ENCODE measurements at regions not wholly inside any gene's neighbourhood (a gene's known extent, or its start where the extent isn't known, plus 50 kb on each side); places are given as distances from the start of the nearest gene placed in this dataset.

DNA sequence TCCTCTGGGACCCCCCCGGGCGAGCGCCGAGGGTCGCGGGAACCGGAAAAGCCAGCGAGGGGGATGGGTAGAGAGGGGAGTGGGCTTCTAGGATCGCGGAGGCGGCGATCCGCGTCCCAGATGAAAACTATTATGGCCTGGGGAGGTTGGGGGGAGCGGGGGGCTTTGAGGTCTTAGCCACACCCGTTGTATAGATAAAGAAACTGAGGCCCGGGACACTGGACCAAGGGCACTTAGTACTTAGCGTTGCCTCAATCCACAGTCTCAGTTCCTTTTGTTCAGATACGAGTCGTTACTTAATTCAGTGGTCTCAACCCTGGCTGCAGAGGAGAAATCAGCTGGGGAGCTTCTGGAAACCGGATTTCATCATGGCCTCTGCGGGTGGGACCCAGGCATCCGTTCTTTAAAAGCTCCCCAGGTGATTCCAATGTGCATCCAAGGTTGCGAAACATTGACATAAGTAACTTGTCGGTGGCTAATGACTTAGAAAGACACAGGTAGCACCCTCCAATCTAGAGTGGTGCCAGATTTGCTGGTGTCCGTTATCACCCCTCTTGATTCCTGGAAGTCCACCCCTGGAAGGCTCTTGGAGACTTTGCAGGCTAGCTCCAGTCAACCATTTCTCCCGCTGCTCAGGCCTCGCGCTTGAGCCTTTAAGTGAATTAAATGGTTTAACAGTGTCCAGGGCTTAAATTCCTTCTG, 90.7 kb downstream of the GEMIN8 start (continued):
- TF ChIP-seq BCL11B (tag by site-specific recombination; IDR thresholded peaks at IDR 0.05; ENCODE audit: low read depth): no peak
- TF ChIP-seq MEIS1 (CRISPR knock-in tag; IDR thresholded peaks at IDR 0.05; ENCODE audit: borderline replicate concordance): no peak
- TF ChIP-seq IKZF3 (tag by site-specific recombination; IDR thresholded peaks at IDR 0.05): peak; percentile 57; the same call in 1 of the 2 replicates
- no peak for TF ChIP-seq ZNF658 (tag by site-specific recombination; IDR thresholded peaks at IDR 0.05)
- TF ChIP-seq ZIC2 (tag by site-specific recombination; IDR thresholded peaks at IDR 0.05): peak; percentile 82
- no peak for TF ChIP-seq PRDM6 (tag by site-specific recombination; IDR thresholded peaks at IDR 0.05)
- no peak for TF ChIP-seq ZNF544 (tag by site-specific recombination; IDR thresholded peaks at IDR 0.05)
- peak; percentile 73 for TF ChIP-seq ZBTB6 (tag by site-specific recombination; IDR thresholded peaks at IDR 0.05)
- TF ChIP-seq GLIS1 (tag by site-specific recombination; IDR thresholded peaks at IDR 0.05): peak; percentile 89
- TF ChIP-seq ZNF530 (tag by site-specific recombination; IDR thresholded peaks at IDR 0.05; ENCODE audit: low read depth): no peak
- TF ChIP-seq PRDM10 (tag by site-specific recombination; IDR thresholded peaks at IDR 0.05): peak; percentile 79
- TF ChIP-seq, protein P1, sequence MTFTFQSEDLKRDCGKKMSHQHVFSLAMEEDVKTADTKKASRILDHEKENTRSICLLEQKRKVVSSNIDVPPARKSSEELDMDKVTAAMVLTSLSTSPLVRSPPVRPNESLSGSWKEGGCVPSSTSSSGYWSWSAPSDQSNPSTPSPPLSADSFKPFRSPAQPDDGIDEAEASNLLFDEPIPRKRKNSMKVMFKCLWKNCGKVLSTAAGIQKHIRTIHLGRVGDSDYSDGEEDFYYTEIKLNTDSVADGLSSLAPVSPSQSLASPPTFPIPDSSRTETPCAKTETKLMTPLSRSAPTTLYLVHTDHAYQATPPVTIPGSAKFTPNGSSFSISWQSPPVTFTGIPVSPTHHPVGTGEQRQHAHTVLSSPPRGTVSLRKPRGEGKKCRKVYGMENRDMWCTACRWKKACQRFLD (tag by site-specific recombination; IDR thresholded peaks at IDR 0.05): no peak
- peak; percentile 83 for TF ChIP-seq ZFP69B (tag by site-specific recombination; IDR thresholded peaks at IDR 0.05)
- no peak for TF ChIP-seq ZNF341 (tag by site-specific recombination; IDR thresholded peaks at IDR 0.05; ENCODE audit: low read depth)
- TF ChIP-seq ZNF558 (tag by site-specific recombination; IDR thresholded peaks at IDR 0.05): no peak
- TF ChIP-seq YY1 (tag by site-specific recombination; IDR thresholded peaks at IDR 0.05): no peak
- TF ChIP-seq, protein P2, sequence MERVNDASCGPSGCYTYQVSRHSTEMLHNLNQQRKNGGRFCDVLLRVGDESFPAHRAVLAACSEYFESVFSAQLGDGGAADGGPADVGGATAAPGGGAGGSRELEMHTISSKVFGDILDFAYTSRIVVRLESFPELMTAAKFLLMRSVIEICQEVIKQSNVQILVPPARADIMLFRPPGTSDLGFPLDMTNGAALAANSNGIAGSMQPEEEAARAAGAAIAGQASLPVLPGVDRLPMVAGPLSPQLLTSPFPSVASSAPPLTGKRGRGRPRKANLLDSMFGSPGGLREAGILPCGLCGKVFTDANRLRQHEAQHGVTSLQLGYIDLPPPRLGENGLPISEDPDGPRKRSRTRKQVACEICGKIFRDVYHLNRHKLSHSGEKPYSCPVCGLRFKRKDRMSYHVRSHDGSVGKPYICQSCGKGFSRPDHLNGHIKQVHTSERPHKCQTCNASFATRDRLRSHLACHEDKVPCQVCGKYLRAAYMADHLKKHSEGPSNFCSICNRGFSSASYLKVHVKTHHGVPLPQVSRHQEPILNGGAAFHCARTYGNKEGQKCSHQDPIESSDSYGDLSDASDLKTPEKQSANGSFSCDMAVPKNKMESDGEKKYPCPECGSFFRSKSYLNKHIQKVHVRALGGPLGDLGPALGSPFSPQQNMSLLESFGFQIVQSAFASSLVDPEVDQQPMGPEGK (tag by site-specific recombination; IDR thresholded peaks at IDR 0.05): peak; percentile 58
- no peak for TF ChIP-seq ZSCAN18 (tag by site-specific recombination; IDR thresholded peaks at IDR 0.05)
- no peak for TF ChIP-seq ZNF560 (tag by site-specific recombination; IDR thresholded peaks at IDR 0.05; ENCODE audit: borderline replicate concordance)
- TF ChIP-seq ZBTB8A (tag by site-specific recombination; IDR thresholded peaks at IDR 0.05): no peak
- TF ChIP-seq ZNF785 (tag by site-specific recombination; IDR thresholded peaks at IDR 0.05): no peak
- TF ChIP-seq GLIS2 (tag by site-specific recombination; IDR thresholded peaks at IDR 0.05): peak; percentile 55; the same call in 1 of the 2 replicates
- no peak for TF ChIP-seq ZNF660 (tag by site-specific recombination; IDR thresholded peaks at IDR 0.05)
- TF ChIP-seq ZNF510 (tag by site-specific recombination; IDR thresholded peaks at IDR 0.05; ENCODE audit: insufficient replicate concordance): no peak
- TF ChIP-seq KLF7 (tag by site-specific recombination; IDR thresholded peaks at IDR 0.05; ENCODE audit: borderline replicate concordance): no peak
- no peak for TF ChIP-seq ZFHX2 (tag by site-specific recombination; conservative IDR thresholded peaks at IDR 0.05)
- no peak for TF ChIP-seq ZNF777 (tag by site-specific recombination; IDR thresholded peaks at IDR 0.05; ENCODE audit: borderline replicate concordance)
- TF ChIP-seq ZNF184 (tag by site-specific recombination; IDR thresholded peaks at IDR 0.05): no peak
